ENCODE measurements at regions not wholly inside any gene's neighbourhood (a gene's known extent, or its start where the extent isn't known, plus 50 kb on each side); places are given as distances from the start of the nearest gene placed in this dataset.

DNA sequence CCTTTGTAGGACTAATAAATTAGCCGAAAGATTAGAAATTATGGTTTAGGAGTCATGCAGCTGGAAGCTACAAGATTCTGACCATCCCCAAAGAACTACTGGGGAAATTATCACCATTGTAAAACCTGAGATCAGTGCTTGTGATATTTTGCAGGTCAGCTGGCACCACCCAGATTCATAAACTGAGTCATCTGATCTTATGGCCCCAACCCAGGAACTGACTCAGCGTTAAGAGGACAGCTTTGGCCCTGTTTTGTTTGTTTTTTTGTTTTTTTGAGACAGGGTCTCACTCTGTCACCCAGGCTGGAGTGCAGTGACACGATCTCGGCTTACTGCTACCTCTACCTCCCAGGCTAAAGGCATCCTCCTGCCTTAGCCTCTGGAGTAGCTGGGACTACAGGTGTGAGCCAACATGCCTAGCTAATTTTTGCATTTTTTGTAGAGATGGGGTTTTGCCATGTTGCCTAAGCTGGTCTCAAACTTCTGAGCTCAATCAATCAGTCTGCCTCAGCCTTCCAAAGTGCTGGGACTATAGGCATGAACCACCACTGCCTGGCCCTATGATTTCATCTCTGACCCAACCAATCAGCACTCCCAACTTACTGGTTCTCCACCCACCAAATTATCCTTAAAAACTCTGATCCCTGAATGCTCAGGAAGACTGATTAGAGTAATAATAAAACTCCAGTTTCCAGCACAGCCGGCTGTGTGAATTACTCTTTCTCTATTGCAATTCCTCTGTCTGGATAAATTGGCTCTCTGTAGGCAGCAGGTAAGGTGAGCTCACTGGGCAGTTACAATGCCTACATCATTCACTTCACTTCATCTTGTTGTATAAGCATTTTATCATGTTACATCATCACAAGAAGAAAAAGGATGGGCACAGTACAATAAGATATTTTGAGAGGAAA is 79.4 kb upstream of the KSR1 start:
- TF ChIP-seq CTCF (IDR thresholded peaks at IDR 0.05) = no peak
- H3K9me3 ChIP-seq = no peaks in the 10 kb centered on the region
- intact Hi-C loops (cut with DNase I) = no loop called here
- H3K4me1 ChIP-seq = peaks cover 9% of the 10 kb centered on the region
- ATAC-seq (no peak), DNase-seq (no peak)
- no peaks in the 10 kb centered on the region for H3K36me3 ChIP-seq
- no peak overlapping the region for H3K4me3 ChIP-seq
- H3K27me3 ChIP-seq = no peaks in the 10 kb centered on the region
- no peak overlapping the region for H3K27ac ChIP-seq

- Histone ChIP-seq H3K9me3 (no peaks in the 10 kb centered on the region), H3K27ac (no peak overlapping the region), H3K36me3 (no peaks in the 10 kb centered on the region), H3K27me3 (no peaks in the 10 kb centered on the region), H3K4me3 (no peak overlapping the region), H3K4me1 (peaks cover 10% of the 10 kb centered on the region)
- no peak for TF ChIP-seq CTCF (IDR thresholded peaks at IDR 0.05)
- intact Hi-C loops (cut with DNase I) = no loop called here
- ATAC-seq (no peak), DNase-seq (no peak)
These were observed 77.6 kb upstream of the KSR1 start for GRCh38 chr17:27378482-27379175.

GRCh38 chr17:27379888-27380533 is 76.2 kb upstream of the KSR1 start:
- H3K27me3 ChIP-seq = no peaks in the 10 kb centered on the region
- ATAC-seq (peak; percentile 82), DNase-seq (peak; percentile 85)
- H3K27ac ChIP-seq = no peak overlapping the region
- H3K4me1 ChIP-seq = peaks cover 19% of the 10 kb centered on the region
- no peak for TF ChIP-seq CTCF (IDR thresholded peaks at IDR 0.05)
- no peaks in the 10 kb centered on the region for H3K36me3 ChIP-seq
- intact Hi-C loops (cut with DNase I) = no loop called here
- H3K4me3 ChIP-seq = peak overlapping the region; percentile 32
- H3K9me3 ChIP-seq = no peaks in the 10 kb centered on the region

DNA sequence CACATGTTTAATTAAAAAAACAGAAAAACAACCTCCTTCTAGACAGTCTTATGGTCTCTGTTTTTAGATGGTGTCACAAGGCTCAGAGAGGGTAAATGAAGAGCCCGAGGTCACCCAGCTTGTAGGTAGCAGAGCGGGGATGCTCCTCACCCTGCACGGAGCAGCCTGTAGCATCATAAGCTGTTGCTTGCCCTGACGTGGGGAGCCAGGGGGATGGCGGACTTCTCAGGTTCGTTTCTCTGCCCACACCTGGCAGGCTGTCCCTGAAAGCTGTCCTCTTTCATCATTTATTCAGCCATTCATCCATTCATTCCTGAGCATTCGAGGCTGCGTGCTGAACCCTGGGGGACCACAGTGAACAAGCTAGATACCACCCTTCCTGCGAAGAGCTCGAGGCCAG is 75.7 kb upstream of the KSR1 start:
- TF ChIP-seq CTCF (IDR thresholded peaks at IDR 0.05) = no peak
- no peak for DNase-seq
- Histone ChIP-seq H3K27ac (no peak overlapping the region), H3K4me3 (peak overlapping the region; percentile 32), H3K9me3 (no peaks in the 10 kb centered on the region), H3K27me3 (no peaks in the 10 kb centered on the region), H3K36me3 (no peaks in the 10 kb centered on the region), H3K4me1 (peaks cover 19% of the 10 kb centered on the region)
- no peak for ATAC-seq
- intact Hi-C loops (cut with DNase I) = no loop called here

GRCh38 chr17:27381007-27381501 is 75.2 kb upstream of the KSR1 start:
- H3K36me3 ChIP-seq = no peaks in the 10 kb centered on the region
- intact Hi-C loops (cut with DNase I) = no loop called here
- H3K27me3 ChIP-seq = no peaks in the 10 kb centered on the region
- peaks cover 19% of the 10 kb centered on the region for H3K4me1 ChIP-seq
- H3K9me3 ChIP-seq = no peaks in the 10 kb centered on the region
- peak; percentile 85 for DNase-seq
- no peak overlapping the region for H3K4me3 ChIP-seq
- peak; percentile 93 for ATAC-seq
- TF ChIP-seq CTCF (IDR thresholded peaks at IDR 0.05) = peak; percentile 88
- H3K27ac ChIP-seq = no peak overlapping the region
